ENCODE measurements at regions not wholly inside any gene's neighbourhood (a gene's known extent, or its start where the extent isn't known, plus 50 kb on each side); places are given as distances from the start of the nearest gene placed in this dataset.

- ATAC-seq (ENCODE audit: low read depth) = no peak
- Histone ChIP-seq H4K20me1 (ENCODE audit: insufficient read depth, low read length) (no peaks in the 10 kb centered on the region), H3K23ac (ENCODE audit: low read depth, low read length) (no peak overlapping the region), H3K56ac (ENCODE audit: extremely low read depth, insufficient read depth, low read length) (no peak overlapping the region), H3K4ac (ENCODE audit: low read depth, low read length) (no peak overlapping the region), H2AK9ac (replicated peaks; ENCODE audit: low read depth, low read length, poor library complexity) (no peak overlapping the region), H4K91ac (ENCODE audit: insufficient read depth, low read depth, low read length) (no peak overlapping the region), H3K4me2 (ENCODE audit: low read depth, low read length) (no peak overlapping the region), H2AK5ac (ENCODE audit: low read depth, low read length) (no peak overlapping the region), H3K27ac (ENCODE audit: insufficient read depth, low read length) (no peak overlapping the region), H4K5ac (ENCODE audit: low read depth, low read length) (no peak overlapping the region), H3K27me3 (ENCODE audit: control insufficient read depth, insufficient read depth, low read length) (peaks cover 74% of the 10 kb centered on the region), H2BK20ac (ENCODE audit: low read depth, low read length) (no peak overlapping the region), H2BK15ac (ENCODE audit: low read depth, low read length) (no peak overlapping the region), H3K14ac (replicated peaks; ENCODE audit: low read depth, low read length) (no peak overlapping the region), H4K8ac (ENCODE audit: low read depth in 2 of 2, low read length in 2 of 2) (no peak overlapping the region), H3K9me1 (ENCODE audit: insufficient read depth, low read length) (no peaks in the 10 kb centered on the region), H2AFZ (replicated peaks; ENCODE audit: low read length, poor library complexity) (no peak overlapping the region), H2BK5ac (ENCODE audit: low read depth, low read length, poor library complexity, severe bottlenecking) (no peak overlapping the region), H3K9ac (ENCODE audit: low read depth, low read length) (no peak overlapping the region), H3K36me3 (ENCODE audit: control insufficient read depth, insufficient read depth, low read length) (no peaks in the 10 kb centered on the region), H3K9me3 (ENCODE audit: control insufficient read depth, insufficient read depth, low read length) (peaks cover 3% of the 10 kb centered on the region), H2BK120ac (ENCODE audit: low read depth, low read length) (no peak overlapping the region), H3K4me1 (ENCODE audit: control insufficient read depth, insufficient read depth, low read length) (no peaks in the 10 kb centered on the region), H3K79me1 (ENCODE audit: low read depth in 1 of 2, low read length in 2 of 2) (no peaks in the 10 kb centered on the region), H3K18ac (ENCODE audit: low read depth, low read length) (no peak overlapping the region), H3K4me3 (ENCODE audit: insufficient read depth, low read depth, low read length) (no peak overlapping the region)
- DNase-seq = no peak
- intact Hi-C loops (cut with micrococcal nuclease) (no loop called here), in situ Hi-C loops (cut with MboI; ENCODE audit: low sequenced_read_pairs) (no loop called here), dilution Hi-C loops (cut with HindIII; ENCODE audit: low sequenced_read_pairs, unreplicated experiment) (no loop called here)
- ChIA-PET POLR2A (ENCODE audit: unreplicated experiment) (no interaction called here), CTCF (no interaction called here)
- no CpG with 5 or more reads among the region's 2 CpGs for WGBS, 2 experiments (ENCODE audit: extremely low coverage in 2 of 2, insufficient read length in 1 of 2)
- no TSS peak for BruUV-seq (replicated peaks)
- TF ChIP-seq, protein P1, sequence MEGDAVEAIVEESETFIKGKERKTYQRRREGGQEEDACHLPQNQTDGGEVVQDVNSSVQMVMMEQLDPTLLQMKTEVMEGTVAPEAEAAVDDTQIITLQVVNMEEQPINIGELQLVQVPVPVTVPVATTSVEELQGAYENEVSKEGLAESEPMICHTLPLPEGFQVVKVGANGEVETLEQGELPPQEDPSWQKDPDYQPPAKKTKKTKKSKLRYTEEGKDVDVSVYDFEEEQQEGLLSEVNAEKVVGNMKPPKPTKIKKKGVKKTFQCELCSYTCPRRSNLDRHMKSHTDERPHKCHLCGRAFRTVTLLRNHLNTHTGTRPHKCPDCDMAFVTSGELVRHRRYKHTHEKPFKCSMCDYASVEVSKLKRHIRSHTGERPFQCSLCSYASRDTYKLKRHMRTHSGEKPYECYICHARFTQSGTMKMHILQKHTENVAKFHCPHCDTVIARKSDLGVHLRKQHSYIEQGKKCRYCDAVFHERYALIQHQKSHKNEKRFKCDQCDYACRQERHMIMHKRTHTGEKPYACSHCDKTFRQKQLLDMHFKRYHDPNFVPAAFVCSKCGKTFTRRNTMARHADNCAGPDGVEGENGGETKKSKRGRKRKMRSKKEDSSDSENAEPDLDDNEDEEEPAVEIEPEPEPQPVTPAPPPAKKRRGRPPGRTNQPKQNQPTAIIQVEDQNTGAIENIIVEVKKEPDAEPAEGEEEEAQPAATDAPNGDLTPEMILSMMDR (conservative IDR thresholded peaks at IDR 0.05; ENCODE audit: low read depth, low read length) = no peak
- TF ChIP-seq FOS (IDR thresholded peaks at IDR 0.05; ENCODE audit: low read depth, low read length) = no peak
- no peak for TF ChIP-seq RAD21 (IDR thresholded peaks at IDR 0.05; ENCODE audit: low read length)
- TF ChIP-seq MXI1 (IDR thresholded peaks at IDR 0.05; ENCODE audit: borderline replicate concordance, low read depth, low read length) = no peak
- no peak for TF ChIP-seq SMC3 (IDR thresholded peaks at IDR 0.05; ENCODE audit: low read depth, low read length)
- no peak for TF ChIP-seq CEBPB (IDR thresholded peaks at IDR 0.05; ENCODE audit: low read depth, low read length)
These were observed 180.7 kb downstream of the TLE3 start for GRCh38 chr15:69917056-69917455.
